HFF-Myc (cell line): ENCODE measurements at regions not wholly inside any gene's neighbourhood (a gene's known extent, or its start where the extent isn't known, plus 50 kb on each side); places are given as distances from the start of the nearest gene placed in this dataset.

Source experiments
- DNase-seq: peaks from one replicate; pipeline ENCODE4 v3.0.0-alpha.2; 2011; ENCODE audit warnings: low read depth; ENCODE audit errors: extremely low read depth
- H3K4me3 ChIP-seq: replicated peaks from 2 replicates; pipeline ENCODE4 v1.5.1; 2011; ENCODE audit warnings: low read depth, mild to moderate bottlenecking, control low read depth, low read length
- CTCF ChIP-seq: IDR thresholded peaks from 2 replicates; pipeline ENCODE4 v1.5.1; 2012; ENCODE audit warnings: mild to moderate bottlenecking, low read depth, low read length, control low read depth; ENCODE audit errors: missing control alignments

- no peak overlapping the region for H3K4me3 ChIP-seq
Measured at GRCh38 chr2:41973871-41974270, 74.0 kb upstream of the PKDCC start.

GRCh38 chr2:41981417-41981816 is 66.4 kb upstream of the PKDCC start:
- TF ChIP-seq CTCF = no peak
- DNase-seq = no peak
- H3K4me3 ChIP-seq = no peak overlapping the region

More at GRCh38 chr2:41973871-41974270, 74.0 kb upstream of the PKDCC start:
- TF ChIP-seq CTCF = no peak
- no peak for DNase-seq

DNA sequence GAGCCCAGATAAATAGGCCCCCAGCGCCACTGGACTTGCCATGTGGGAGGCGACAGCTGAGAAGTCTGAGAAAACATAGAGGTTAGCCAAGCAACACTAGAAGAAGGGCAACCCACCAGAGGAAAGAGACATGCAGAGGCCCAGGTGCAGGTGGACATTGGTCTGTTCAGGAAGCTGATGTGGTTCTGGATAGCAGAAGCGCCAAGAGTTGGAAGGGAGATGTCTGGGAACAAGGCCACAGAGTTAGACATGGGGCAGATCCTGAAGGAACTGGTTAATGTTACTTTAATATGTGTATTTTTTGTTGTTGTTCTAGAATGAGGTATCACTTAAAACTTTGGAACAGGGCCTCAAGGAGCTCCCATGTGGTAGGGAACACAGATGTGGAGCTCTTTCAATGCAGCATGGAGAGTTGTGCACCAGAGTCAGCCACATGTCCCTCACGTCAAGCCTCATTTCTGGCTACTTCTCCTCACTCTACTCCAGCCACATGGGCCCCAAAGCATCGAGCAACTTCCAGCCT is 62.2 kb upstream of the PKDCC start:
- TF ChIP-seq CTCF = no peak
- DNase-seq = no peak
- no peak overlapping the region for H3K4me3 ChIP-seq

DNA sequence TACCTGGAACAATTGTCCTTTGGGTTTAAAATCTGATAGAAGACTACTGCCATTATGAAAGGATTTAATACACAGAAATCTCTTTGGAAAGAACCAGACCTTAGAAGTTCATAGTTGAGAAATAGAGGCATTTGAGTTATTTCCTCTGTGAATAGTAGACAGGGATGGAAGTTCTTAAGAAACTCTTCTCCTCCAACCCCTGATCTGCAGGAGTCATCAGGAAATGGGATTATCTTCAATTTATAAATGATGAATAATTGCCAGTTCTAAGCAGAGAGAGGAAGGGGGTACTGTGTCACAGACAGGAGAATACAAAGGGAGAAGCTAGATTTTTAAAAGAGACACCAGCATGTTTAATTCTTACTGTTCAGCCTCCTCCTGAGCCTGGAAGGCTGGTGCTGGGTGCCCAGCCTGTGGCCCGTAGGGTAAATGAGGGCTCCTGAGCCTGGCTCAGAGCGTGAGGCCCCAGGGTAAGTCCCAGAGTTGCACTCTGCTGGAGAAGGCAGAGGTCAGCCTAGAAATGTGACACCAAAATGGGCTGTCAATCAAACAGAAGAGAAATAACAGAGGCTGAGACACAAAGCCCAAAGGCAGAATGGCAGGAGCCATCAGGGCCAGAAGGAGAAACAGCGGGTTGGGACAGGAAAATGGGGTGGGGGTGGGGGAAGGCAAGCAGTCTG is 58.2 kb upstream of the PKDCC start:
- DNase-seq = no peak
- no peak for TF ChIP-seq CTCF
- H3K4me3 ChIP-seq = no peak overlapping the region

DNA sequence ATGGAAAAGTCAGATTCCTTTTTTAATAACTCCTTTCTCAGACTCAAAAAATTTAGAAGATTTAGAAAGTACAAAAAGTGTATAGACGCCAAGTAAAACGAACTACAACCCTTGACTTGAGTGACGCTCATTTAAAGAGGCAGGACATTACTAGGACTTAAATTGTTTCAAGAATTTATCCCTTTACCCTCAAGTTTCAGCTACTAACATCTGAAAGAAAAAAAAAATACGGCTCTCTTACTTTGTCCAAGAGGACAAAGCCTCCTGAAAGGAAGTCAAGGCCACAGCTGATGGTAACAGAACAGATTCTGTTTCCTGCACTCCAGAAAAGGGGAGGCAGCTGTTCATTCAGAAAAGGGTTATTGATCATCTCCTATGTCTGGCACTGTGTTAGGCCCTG is 57.6 kb upstream of the PKDCC start:
- no peak for DNase-seq
- no peak for TF ChIP-seq CTCF
- H3K4me3 ChIP-seq = no peak overlapping the region

- TF ChIP-seq CTCF = no peak
- no peak for DNase-seq
Measured at GRCh38 chr2:41990688-41991087, 57.1 kb upstream of the PKDCC start.

More at GRCh38 chr2:41990688-41991087, 57.1 kb upstream of the PKDCC start:
- no peak overlapping the region for H3K4me3 ChIP-seq
